Suprapubic skin (tissue), 4 donors: ENCODE measurements at regions not wholly inside any gene's neighbourhood (a gene's known extent, or its start where the extent isn't known, plus 50 kb on each side); places are given as distances from the start of the nearest gene placed in this dataset.

Experiments used
- POLR2A ChIP-seq, 2 donors: fragments of 450-650 bp; IDR thresholded peaks; one replicate each; pipeline ENCODE4 v1.6.1; 2017; ENCODE audit warnings: antibody characterized with exemption in 2 of 2, mild to moderate bottlenecking in 2 of 2, moderate library complexity in 2 of 2
- POLR2AphosphoS5 ChIP-seq, 3 donors: sonication (generic); formaldehyde crosslinking; IDR thresholded peaks; one replicate each; pipeline ENCODE4 v1.6.1; 2017; ENCODE audit warnings: antibody characterized with exemption in 3 of 3

DNA sequence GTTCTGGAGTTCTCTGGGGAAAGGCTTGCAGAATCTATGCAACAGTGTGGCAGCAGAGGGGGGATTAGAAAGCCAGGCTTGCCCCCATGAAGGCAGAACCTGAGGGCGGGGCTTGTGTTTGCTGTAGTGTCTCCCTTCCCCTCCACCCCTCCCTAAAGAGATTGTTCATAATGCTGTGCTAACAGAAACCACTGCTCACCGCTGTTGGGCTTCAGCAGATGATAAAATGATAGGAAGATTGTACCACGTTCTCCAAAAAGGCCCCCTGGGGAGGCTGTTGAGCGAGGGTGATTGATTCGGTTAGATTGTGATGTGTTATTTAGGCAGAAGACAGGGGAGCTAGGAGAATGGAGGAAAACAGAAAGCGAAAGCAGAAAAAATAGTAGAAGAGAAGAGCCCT lies 215.2 kb upstream of the NCAM1 start:
- TF ChIP-seq POLR2AphosphoS5 (IDR thresholded peaks at IDR 0.05) (no peak), POLR2A (IDR thresholded peaks at IDR 0.05) (no peak)
